ENCODE measurements at regions not wholly inside any gene's neighbourhood (a gene's known extent, or its start where the extent isn't known, plus 50 kb on each side); places are given as distances from the start of the nearest gene placed in this dataset.
"Not testable (repeated sequence)": the region's sequence is repeated elsewhere in the genome, so short reads cannot be mapped to it uniquely, and the experiment has no call there.

DNA sequence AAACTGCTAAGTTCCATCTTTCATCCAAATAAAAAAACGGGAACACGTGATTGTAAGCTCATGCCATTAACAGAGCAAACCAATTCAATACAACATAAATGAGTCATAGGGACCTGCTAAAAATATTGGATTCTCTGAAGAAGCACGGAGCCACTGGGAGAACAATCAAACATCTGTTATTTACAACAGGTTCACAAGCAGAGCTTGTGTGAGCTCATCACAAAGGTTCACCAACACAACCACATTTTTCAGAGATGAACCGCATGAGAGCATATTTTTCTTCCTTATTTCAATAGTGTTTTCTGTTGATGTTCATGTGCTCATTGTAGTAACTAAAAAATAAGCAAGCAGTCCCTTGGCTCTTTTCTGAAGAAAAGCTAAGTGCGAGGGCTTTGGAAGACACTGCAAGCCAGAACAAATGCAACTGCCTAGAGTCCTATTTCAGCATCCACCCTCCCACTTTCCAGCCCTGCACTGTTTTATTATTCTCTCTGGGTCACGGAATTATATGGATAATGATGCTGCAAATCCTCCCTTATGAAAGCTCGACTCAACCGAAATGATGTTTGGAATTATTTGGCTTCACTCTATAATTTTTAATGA lies 545.8 kb downstream of the LIG4 start:
- no peak for DNase-seq (ENCODE audit: low read depth in 2 of 2)

DNA sequence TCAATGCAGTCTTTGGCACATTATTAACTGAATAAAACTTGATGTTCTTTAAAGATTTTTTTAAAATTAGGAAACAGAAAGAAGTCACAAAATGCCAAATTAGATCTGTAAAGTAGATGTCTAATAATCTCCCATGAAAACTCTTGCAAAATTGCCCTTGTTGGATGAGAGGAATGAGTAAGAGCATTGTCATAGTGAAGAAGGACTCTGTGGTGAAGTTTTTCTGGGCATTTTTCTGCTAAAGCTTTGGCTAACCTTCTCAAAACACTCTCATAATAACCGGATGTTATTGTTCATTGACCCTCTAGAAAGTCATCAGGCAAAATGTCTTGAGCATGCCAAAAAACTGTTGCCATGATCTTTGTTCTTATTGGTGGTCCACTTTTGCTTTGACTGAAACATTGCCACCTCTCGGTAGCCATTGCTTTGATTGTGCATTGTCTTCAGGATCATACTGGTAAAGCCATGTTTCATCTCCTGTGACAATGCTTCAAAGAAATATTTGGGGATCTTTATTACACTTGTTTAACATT lies 549.3 kb downstream of the LIG4 start:
- no peak for DNase-seq (ENCODE audit: low read depth in 2 of 2)

DNA sequence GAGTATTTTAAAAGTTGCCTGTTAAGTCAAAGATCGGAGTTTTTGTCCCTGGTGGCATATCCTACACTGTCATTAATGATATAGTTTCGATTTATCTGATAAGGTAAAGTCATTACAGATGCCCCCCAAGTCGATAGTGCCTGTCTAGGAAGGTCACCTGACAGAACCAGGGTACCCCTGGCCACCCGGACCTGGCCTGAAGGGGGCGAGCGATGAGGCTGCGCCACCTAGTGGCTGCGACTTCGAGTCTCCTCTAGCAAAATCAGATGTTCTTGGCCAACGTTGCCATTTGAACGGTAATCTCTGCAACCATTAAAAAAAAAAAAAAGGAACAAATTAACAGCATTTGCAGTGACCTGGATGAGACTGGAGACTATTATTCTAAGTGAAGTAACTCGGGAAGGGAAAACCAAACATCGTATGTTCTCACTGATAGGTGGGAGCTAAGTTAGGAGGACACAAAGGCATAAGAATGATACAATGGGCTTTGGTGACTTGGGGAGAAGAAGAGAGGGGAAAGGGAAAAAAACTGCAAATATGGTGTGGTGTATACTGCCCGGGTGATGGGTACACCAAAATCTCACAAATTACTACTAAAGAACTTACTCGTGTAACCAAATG lies 565.1 kb downstream of the LIG4 start:
- no peak for DNase-seq (ENCODE audit: low read depth in 2 of 2)

DNA sequence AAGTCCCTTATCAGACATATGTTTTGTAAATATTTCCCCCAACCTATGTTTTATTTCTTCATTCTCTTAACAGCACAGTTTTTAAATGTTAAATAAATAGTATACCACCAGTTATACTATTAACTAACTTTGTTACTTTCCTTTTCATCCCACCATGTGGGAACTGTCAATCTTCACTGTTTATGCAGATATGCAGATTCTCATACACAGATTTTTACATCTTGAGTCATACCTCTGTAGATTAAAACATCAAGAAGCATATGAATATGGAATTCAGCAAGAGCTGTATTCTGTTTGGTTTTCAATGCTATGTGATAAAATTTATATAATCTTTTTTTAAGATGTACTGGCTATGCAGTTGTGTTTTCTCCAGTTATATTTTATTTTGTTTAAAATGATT lies 566.3 kb downstream of the LIG4 start:
- no peak for DNase-seq (ENCODE audit: low read depth in 2 of 2)

DNA sequence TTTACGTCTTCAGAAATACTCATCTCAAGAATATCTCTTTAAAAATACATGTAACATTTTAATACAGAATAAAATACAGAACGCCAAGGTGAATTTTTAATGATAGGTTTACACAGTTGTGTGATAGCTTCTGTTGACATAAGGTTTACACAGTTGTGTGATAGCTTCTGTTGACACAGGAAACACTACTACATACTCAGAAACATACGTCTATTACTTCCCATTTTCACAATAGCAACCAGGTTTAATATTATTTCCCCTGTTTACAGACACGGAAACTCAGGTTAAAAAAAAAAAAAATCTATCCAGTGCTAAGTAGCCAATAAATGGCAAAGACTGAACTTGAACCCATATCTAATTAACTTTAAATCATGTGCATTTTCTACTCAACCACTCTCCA lies 571.2 kb downstream of the LIG4 start:
- no peak for DNase-seq (ENCODE audit: low read depth in 2 of 2)

DNA sequence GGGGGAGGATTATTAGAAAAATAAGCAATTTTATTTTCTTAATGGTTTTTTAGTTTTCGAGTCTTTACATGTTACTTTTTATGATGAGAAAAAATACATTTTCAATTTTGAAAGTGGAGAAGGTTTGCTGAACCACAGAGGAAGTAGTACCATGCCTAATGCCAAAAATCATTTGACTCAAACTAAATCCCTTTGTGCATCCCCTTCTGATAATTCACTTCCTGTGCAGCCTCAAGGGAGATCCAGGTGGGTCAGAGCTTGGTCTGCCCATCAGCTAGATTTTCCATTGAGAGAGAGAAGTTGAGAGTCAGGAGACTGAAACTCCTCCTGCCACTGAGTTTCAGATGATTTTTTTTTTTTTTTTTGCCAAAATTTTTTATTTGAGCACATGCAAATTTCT lies 571.7 kb downstream of the LIG4 start:
- no peak for DNase-seq (ENCODE audit: low read depth in 2 of 2)

DNA sequence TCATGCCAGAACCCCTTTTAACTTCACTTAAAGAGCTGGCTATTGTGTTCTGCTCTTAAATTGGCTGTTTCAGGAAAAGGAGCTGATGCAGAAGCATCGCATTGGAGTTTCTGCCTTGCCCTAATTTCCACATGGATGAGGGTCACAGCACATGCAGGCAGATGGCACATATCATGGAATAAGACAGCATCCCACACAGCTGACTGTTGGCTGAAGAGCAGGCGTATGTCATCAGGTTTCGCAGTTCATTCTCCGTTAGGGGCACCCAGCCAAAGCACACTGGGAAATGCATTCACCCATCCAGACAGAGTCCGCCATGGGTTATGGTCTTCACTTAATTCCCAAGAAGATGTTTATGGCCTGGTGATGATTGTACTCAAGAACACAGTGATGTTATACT lies 572.5 kb downstream of the LIG4 start:
- DNase-seq (ENCODE audit: low read depth in 2 of 2): no peak

DNA sequence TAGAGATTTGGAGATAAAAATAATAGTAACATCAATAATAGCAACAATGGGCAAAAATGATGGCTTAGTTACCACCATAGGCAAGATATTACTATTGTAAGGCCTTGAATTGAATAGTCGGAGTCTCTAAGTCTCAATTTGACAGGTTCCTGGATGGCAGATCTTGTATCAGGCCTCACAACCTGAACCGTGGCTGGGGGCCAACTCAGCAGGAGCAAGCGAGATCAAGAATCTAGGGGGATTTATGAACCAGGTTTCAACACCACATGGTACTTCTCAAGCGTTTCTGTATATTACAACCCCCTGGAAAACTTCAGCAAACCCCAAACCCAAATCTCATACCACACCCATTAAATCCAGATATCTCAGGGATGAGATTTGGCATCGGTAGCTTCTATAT lies 573.8 kb downstream of the LIG4 start:
- DNase-seq (ENCODE audit: low read depth in 2 of 2): no peak

DNA sequence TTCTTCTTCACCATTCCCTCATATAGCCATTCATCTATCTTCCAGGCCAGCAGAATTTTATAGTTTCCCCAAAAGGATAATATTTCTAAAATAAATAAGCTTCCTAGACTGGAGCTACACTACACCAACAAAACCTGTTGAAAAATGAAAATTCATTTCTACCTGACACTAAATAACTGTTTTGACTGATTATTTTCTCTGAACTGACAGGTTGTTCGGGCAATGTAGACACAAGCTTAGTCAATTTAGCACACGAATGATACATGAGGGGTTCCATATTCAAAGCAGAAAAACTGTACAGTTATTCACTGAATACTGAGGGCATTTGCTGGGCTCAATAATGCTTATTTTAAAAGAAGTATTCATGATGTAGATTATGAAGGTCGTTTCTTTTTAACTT lies 589.7 kb downstream of the LIG4 start:
- no peak for DNase-seq (ENCODE audit: low read depth in 2 of 2)

DNA sequence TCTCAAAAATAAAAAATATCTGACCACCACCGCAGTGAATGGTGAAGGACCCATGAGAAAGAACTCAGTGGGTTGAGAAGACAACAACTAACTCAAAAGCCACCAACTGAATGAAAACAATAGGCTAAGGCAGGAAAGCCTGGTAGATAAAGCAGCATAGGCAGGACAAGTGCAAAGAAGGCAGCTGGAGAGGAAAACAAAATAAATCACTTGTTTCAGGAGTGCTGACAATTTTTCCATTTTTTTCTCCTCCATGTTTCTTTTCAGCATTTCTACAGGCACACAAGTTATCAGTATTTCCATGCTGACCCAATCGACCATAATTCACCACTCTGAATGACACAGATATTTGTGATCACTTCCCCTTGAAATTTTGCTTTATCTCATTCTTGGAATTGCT lies 597.8 kb downstream of the LIG4 start:
- DNase-seq (ENCODE audit: low read depth in 2 of 2): no peak

DNA sequence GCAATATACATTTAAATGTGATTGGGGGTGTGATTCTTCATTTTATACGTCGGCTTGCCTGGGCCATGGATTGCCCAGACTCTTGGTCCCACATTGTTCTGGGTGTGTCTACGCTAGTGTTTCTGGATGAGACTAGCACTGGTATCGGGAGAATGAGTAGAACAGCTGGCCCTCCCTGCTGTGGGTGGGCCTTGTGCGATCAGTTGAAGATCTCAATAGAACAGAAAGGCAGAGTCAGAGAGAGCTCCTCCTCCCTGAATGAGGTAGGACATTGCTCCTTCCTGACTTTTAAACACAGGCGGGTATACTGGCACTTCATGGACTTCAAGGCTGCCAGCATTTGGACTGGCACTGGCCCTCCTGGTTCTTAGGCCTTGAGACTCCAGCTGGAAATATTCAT lies 603.0 kb downstream of the LIG4 start:
- no peak for DNase-seq (ENCODE audit: low read depth in 2 of 2)

DNA sequence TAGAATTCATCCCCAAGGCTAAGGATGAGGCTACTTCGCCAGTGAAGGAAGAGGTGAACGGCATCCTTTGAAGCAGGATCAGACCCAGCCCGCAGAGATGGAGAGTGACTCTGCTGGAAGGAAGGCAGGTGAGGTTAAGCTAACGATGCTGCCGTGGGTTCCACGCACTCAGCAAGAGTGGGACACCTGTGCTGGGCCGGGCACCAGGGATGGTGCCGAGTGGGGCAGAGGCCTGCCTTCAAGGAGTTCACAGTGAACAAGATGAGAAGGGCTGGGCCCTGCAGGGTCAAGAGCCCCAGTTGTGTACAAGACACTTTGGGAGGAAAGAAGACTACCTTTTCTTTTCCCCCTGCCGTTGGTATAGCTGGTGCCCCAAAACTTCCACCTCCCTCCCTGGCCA lies 606.6 kb downstream of the LIG4 start:
- no peak for DNase-seq (ENCODE audit: low read depth in 2 of 2)

DNA sequence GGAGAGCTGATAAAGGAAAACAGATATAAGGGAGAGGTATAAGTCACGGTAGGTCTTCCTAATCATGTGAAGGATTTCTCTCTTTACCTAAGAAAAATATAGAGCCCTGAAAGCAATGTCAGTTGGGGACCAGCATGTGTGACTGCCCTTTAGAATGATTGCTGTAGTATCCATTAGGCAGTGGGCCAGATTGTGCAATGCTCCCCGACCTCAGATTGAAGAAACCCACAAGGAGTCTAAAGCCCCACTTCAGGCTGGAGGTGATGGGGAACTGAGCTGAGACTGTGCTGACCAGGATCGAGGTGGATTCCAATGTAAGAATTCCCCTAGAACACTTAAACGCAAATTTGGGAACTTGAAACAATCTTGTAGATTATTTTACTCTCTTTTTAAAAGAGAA lies 614.4 kb downstream of the LIG4 start:
- DNase-seq (ENCODE audit: low read depth in 2 of 2): no peak

DNA sequence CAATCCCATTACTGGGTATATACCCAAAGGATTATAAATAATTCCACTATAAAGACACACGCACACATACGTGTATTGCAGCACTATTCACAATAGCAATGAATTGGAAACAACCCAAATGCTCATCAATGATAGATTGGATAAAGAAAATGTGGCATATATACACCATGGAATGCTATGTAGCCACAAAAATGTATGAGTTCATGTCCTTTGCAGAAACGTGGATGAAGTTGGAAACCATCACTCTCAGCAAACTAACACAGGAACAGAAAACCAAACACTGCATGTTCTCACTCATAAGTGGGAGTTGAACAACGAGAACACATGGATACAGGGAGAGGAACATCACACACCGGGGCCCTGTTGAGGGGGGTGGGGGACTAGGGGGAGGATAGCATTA lies 619.0 kb downstream of the LIG4 start:
- not testable (repeated sequence) for DNase-seq (ENCODE audit: low read depth in 2 of 2)

DNA sequence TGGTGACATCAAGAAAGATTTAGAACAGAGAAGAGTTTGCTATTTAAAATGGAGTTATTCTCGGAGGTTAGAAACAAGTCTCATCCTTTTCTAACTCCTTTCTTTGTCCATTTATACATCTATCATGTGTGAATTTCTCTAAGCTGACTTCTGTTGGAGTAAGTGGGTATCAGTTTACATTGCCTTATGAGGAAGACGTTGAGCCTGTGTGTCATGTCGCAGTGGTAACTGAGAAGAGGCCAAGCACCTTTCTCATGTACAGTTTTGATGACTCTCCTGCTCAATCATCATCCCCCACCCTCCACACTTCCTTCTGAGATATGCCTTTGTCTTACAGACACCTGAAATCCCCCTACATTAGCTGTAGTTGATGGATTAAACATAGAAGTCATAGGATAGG lies 624.8 kb downstream of the LIG4 start:
- DNase-seq (ENCODE audit: low read depth in 2 of 2): no peak

DNA sequence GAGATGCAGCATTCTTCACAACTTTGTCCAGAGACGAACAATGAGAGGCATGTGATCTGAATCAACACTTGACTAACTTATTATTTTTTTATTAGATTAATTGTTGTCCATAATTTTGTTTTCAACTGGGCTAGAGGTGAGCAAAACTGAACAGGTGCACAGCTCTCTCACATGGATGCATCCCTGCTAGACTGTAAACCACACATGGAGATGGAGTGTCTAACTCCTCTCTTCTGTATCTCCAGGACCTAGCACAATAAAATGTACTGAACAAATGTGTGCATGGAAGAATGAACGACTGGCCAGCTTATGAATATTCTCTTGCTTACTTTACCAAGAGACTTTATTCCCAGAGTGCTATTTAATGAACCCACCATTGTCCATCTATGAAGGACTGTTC lies 627.7 kb downstream of the LIG4 start:
- no peak for DNase-seq (ENCODE audit: low read depth in 2 of 2)

DNA sequence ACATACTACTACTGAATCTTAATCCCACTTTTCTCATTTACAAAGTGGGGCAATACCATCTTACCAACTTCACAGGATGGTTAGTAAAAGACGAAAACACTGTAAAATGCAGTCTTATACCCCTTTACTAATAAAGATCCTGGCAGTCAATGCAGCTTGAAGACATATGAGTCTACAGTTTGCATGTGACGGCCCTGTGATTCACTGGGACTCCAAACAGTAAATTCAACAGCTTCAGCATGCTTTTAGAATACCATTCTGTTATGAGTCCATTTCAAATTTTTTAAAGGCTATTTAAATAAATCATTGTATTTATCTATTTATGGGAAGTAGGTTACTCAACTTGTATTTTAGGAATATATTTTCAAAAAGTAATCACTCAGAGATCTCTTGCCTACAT lies 629.1 kb downstream of the LIG4 start:
- DNase-seq (ENCODE audit: low read depth in 2 of 2): no peak

DNA sequence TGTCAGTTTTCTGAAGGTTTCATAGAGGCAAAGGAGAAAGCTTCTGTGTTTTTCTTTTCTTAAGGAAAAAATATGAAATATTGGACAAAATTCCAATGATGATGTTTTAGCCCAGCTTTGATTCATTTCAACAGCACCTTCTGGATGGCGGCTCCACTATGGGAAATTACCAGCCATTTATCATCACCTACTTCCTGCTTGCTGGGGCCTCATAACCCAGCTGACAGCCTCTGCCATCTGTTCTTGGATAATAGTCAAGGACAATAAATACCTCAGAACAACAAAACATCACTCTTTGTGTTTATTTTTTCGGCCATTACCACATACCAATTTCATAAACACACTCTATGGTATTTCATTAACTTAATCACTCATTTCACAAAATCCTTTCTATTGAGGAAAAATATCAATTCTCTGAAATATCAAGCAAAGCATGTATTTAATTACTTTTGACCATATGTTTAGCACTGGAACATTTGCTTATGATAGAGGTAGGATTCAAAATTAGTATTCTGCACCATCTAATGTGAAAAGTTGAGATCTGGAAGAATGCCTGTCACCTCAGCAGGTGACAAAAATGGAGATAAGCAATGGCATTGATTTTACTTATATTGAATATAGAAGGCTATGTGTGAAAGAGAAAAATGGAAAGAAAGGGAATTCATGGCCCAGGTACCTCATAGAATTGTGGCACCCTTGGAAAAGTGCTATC lies 629.7 kb downstream of the LIG4 start:
- DNase-seq (ENCODE audit: low read depth in 2 of 2): no peak

DNA sequence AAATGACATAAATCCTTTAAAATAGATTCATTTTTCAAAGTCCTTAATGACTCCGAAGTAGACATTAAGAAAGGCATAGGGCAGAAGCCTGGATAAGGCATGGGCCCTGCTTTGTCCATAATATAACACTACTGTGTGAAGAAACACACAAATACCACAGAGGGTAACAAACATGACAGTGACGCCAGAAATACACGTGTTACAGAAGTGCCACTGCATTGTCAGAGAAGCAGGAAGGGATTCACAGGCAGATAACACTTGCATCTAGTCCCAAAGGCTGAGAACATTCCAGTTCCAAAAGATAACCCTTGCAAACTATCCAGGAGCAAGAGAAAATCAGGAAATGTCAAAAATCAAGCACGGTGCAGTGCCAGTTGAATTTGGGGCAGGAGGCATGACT lies 633.2 kb downstream of the LIG4 start:
- DNase-seq (ENCODE audit: low read depth in 2 of 2): no peak

DNA sequence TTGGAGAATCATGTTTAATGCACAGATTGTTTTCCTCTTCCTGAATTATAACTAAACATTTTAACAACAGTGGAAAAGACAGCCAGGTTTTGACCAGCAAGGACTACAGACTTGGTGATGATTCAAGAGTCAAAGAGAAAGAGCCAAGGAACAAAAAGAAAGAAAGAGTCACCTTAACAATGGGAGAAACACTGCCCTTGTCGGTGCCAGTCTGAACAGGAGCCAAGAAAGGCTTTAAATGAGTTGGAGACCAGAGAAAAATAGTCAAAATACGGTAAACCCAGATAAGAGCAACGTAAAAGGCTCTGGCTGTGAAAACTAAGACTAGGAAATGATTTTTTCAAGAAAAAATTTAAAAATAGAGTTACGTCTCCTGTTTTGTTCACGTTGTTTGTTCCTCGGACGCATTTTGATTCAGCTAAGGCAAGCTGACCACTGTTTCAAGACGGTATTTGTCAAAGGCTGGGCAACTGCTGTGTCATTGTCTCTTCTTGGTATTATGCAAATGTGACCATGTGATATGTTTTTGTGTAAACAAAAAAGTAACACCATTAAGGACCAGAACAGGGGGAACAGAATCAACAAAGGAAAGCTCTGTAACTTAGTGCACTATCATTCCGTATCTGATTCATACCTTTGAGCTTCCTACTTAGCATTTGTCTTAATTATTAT lies 634.5 kb downstream of the LIG4 start:
- no peak for DNase-seq (ENCODE audit: low read depth in 2 of 2)

DNA sequence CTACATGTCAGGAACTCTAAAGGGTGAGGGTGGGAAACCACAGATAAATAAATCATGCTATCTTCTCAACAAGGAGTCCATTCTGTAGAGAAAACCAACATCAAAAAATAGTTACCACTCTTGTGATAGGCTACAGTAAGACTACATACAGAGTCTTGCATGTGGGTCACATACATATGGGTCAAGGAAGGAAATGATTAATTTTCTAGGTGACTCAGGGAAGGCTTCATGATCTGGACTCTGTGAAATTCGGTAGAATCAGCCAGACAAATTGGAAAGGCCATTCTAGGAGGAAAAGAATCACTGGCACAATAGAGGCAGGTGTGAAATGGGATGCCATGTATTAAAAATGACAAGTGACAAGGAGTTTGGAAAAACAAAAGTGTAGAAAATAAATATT lies 638.9 kb downstream of the LIG4 start:
- DNase-seq (ENCODE audit: low read depth in 2 of 2): no peak

DNA sequence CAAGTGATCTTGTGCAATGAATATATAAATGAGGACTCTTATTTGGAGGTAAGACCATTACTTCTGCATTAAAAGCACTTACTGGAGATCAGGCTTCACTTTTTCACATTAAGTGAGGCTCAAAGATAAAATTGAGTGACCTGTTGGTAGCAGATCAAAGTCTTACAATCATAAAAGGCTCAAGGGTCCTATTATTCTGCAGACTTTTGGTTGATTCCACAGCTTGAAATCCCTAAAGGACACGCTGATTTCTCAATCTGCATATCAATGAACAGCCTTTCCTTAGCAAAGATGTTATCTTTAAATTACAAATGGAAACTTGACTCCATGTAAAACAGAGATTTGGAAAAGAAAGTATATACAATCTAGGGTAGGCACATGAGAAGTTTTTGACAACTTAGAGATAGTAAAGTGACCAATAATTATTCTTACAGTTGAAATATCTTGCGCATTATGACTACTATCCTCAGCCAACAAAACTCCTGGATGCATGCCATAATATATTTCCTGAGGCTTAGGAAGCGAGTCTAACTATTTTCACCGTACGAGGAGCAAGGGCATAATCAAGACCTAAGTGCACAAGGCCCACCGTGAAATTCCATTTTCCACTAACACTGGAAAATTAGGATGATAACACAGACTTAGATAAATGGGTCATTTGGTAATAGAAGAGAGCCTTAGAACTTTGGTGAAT lies 640.7 kb downstream of the LIG4 start:
- DNase-seq (ENCODE audit: low read depth in 2 of 2): no peak

Data from stimulated activated CD8-positive, alpha-beta memory T cell treated with anti-CD3 and anti-CD28 coated beads, Interleukin-7, amount 100 ng/mL, for 1 hour (primary cell).